ENCODE measurements at regions not wholly inside any gene's neighbourhood (a gene's known extent, or its start where the extent isn't known, plus 50 kb on each side); places are given as distances from the start of the nearest gene placed in this dataset.

GRCh38 chr3:161796312-161796711 lies 299.7 kb downstream of the OTOL1 start:
- no peak for DNase-seq (ENCODE audit: low spot score)
- FAIRE-seq, result no peak

GRCh38 chr3:161796780-161797179 lies 300.2 kb downstream of the OTOL1 start:
- DNase-seq (ENCODE audit: low spot score) (no peak), FAIRE-seq (no peak)

DNA sequence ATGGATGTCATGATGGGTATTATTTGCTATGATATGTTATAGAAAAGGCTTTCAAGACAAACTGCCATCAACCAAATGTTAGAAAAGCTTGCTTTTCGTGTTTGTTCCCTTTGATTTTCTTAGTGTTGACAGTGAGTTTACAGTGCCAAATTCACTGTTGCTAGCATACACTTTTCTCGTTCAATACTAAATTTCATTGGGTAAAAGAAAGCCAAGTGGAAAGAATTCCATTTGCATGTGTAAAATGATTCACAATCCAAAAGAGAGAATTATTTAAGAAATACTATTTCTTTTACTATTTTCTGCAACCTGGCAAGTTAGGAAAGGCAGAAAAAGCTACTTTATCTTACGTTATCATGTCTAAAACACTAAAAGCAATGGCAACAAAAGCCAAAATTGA lies 301.4 kb downstream of the OTOL1 start:
- FAIRE-seq, result no peak
- DNase-seq (ENCODE audit: low spot score), result no peak

DNA sequence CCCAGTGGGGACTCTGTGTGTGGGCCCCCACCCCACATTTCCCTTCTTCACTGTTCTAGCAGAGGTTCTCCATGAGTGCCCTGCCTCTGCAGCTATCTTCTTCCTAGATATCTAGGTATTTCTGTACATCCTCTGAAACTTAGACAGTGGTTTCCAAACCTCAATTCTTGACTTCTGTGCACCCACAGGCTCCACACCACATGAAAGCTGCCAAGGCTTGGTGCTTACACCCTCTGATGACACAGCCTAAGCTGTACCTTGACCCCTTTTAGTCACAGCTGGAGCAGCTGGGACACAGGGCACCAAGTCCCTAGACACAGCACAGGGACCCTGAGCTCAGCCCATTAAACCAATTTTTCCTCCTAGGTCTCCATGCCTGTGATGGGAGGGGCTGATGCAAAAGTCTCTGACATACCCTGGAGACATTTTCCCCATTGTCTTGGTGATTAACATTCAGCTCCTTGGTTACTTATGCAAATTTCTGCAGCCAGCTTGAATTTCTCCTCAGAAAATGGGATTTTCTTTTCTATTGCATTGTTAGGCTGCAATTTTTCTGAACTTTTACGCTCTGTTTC lies 304.5 kb downstream of the OTOL1 start:
- DNase-seq (ENCODE audit: low spot score) (no peak), FAIRE-seq (no peak)

- DNase-seq (ENCODE audit: low spot score) (no peak), FAIRE-seq (no peak)
These were observed 321.5 kb downstream of the OTOL1 start for GRCh38 chr3:161818106-161818505.

DNA sequence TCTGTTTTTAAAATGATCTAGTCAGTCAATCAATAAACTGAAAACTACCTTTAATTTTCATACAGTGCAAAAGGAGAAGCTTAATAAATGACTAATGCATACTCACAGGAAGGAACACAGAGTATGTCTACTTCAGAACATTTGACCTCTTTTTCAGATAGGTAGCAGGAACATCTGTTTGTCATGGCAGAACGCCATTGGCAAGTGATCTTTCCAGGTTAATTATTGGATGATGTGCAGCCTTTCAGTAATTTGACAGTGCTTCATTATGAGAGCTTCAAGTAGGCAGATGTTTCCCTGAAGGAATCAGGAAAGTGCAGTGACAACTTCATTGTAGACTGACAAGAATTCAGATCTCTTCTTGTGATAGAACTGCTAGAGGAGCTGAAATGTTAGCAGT lies 325.0 kb downstream of the OTOL1 start:
- DNase-seq (ENCODE audit: low spot score) (no peak), FAIRE-seq (no peak)

DNA sequence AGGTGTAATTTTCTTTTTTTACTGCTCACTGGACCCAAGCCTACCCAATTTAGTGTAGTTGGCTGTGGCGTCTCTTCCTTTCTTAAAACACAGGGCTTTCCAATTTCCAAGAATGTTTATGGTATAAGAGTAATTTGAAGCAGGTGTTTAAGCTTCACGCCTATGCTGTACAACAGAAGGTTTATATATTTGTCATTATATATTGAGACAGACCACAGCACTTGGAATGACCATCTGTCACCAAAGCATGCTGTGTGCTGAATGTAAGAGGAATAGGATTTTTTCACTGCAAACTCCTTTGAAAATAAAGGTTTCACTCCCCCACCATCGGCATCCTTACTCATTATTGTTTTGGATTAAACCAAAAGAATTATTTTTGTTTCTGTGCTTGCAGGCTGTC lies 325.7 kb downstream of the OTOL1 start:
- DNase-seq (ENCODE audit: low spot score), result no peak
- no peak for FAIRE-seq

GRCh38 chr3:161823910-161824309 lies 327.3 kb downstream of the OTOL1 start:
- FAIRE-seq, result no peak
- no peak for DNase-seq (ENCODE audit: low spot score)

DNA sequence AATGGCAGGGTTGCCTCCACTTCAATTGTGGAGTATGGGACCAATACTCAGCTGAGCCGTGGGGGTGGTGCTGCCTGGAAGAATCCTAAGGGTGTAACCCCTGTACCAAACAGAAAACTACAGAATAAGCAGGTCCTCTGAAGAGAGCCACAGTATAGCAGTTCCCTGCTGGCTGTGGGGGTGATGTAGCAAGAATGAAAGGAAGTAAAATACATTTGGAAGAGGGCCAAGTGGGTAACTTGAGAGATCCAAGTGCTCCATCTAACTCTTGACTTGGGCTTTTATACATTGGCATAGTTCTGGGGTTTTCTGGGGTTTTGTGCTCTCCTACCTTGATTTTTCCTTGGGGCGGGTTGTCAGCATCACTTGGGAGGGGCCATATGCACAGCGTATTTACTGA lies 341.4 kb downstream of the OTOL1 start:
- no peak for DNase-seq (ENCODE audit: low spot score)

GRCh38 chr3:161848376-161848775 lies 351.8 kb downstream of the OTOL1 start:
- DNase-seq (ENCODE audit: low spot score), result no peak
- no peak for FAIRE-seq

More for the DNA sequence above, 341.4 kb downstream of the OTOL1 start:
- FAIRE-seq, result no peak

DNA sequence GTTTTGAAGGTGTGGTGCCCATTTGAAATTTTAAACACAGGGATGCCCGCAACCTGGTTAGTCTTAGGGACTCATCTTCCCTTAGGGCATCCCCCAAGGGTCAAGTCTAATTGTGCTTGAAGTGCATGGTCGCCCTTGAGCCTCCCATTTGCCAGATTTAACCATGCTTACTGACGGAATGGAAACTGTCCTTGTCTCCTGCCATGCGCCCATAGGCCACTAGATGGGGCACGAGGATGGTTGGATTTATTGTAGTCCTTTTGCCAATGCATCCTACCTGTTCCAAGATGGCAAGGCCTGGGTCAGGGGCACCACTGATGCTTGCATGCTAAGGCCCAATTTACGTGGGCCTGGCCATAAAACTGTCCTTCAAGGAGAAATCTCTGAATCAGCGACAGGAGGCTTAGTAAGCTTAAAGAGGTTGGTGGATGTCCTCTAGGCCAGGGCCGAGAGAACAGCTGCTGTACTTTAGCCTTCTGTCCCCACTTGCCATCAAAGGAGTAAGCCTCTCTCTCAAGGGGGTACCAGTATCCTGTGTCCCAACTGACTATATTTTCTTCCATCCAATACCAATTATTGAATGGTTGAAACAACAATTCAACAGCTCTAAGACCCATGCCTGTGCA lies 355.4 kb downstream of the OTOL1 start:
- DNase-seq (ENCODE audit: low spot score) (peak; percentile 17), FAIRE-seq (no peak)

GRCh38 chr3:161852744-161853143 lies 356.1 kb downstream of the OTOL1 start:
- no peak for DNase-seq (ENCODE audit: low spot score)
- no peak for FAIRE-seq

GRCh38 chr3:161854232-161854771 lies 357.7 kb downstream of the OTOL1 start:
- DNase-seq (ENCODE audit: low spot score) (peak; percentile 82), FAIRE-seq (no peak)

GRCh38 chr3:161859057-161859456 lies 362.4 kb downstream of the OTOL1 start:
- FAIRE-seq (no peak), DNase-seq (ENCODE audit: low spot score) (no peak)

- FAIRE-seq (no peak), DNase-seq (ENCODE audit: low spot score) (no peak)
These were observed 363.4 kb downstream of the OTOL1 start for GRCh38 chr3:161859865-161860450.

DNA sequence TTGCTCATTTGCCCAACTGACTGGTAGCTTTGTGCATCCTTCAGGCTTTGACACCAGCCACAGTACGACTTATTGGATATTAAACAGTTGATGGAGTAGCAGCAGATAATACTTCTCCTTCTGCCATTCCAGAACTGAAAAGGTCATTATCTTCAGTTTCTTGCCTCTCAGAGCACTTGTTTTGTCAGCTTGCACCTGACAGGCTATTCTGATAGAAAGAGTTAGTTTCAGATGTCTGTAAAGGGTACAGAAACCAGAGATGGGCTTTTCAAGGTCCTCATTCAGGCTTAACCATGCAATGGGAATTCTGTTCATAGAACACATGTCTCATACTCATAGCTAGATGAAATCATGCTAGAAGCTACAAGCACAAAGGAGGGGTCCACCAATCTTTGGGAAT lies 367.2 kb downstream of the OTOL1 start:
- FAIRE-seq (no peak), DNase-seq (ENCODE audit: low spot score) (no peak)

DNA sequence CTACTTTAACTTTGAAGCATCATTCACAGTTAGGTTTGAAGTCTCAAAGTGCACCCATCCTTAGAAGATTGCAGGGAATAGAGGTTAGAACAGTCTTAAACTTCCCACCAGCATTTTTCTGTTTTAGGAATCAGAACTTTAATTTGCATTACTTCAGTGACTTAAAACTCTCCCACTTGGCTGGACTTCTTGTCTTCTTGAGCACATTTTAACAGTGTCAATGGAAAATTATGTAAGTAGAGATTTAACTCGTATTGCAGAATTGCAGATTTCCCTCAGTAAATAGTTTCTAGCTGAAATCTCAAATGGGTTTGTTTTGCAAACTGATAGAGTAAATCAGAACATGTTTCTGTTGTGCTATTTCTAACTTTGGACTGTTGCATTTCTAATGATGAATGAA lies 369.6 kb downstream of the OTOL1 start:
- DNase-seq (ENCODE audit: low spot score) (no peak), FAIRE-seq (no peak)

- DNase-seq (ENCODE audit: low spot score) (no peak), FAIRE-seq (no peak)
These were observed 378.9 kb downstream of the OTOL1 start for GRCh38 chr3:161875483-161875882.

- FAIRE-seq, result no peak
These were observed 382.9 kb downstream of the OTOL1 start for GRCh38 chr3:161879470-161879869.

DNA sequence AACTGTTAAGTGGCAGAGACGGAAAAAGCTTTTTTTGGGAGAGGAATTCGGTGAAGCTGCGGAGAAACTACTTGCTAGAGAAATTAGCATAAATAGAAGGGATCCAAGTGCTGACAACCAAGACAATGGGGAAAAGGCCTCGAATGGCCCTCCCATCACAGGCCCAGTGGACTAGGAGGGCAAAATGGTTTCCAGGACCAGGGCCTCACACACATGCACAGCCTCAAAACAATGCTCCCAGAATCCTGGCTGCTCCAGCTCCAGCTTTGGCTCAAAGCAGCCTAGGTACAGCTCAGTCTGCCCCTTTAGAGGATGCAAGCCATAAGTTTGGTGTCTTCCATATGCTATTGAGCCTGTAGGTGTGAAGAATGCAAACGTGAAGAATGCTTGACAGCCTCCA lies 388.2 kb downstream of the OTOL1 start:
- FAIRE-seq, result no peak
- DNase-seq (ENCODE audit: low spot score), result no peak

More at GRCh38 chr3:161879470-161879869, 382.9 kb downstream of the OTOL1 start:
- DNase-seq (ENCODE audit: low spot score), result no peak

DNA sequence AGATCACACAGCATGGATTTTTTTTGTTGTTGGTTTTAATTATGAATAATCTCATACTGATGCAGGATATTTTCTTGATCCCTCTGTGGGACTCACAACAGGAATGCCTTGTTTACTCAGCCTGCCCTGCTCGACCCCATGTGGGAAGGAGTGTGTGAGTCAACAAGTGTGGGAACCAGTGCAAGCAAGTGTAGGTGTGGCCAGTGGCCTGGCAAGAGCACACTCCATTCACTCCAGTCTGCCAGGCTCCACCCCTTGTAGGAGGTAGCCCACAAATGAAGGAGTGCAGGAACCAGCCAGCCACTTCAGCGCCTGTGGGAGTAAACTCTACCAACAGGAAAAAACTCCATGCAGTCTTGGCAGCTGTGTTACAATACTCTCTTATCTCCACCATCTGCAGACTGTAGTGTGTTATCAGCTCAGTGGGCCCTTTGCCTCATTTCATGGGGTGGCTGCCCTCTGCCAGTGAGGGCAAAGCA lies 393.6 kb downstream of the OTOL1 start:
- FAIRE-seq (peak; percentile 40), DNase-seq (ENCODE audit: low spot score) (peak; percentile 74)

DNA sequence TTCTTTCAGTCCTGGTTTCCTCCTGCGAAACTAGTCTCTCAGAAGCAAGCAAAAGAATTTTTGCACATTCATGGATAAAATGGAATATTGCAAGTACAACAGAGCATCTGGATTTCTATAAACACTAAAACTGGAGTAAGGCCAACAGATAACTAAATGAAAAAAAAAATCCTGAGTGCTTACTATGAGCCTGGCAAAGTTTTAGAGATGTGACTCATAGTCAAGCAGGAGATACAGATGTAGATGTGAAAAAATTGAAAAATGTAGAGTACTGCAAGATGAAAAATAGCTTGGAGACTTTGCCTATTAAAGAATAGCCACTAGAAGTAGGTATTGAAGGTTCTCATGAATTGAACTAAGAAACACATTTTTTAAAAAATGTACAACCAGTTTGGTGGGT lies 397.4 kb downstream of the OTOL1 start:
- DNase-seq (ENCODE audit: low spot score) (no peak), FAIRE-seq (no peak)

- no peak for FAIRE-seq
- no peak for DNase-seq (ENCODE audit: low spot score)
These were observed 398.0 kb downstream of the OTOL1 start for GRCh38 chr3:161894657-161895056.

Data from RCC 7860 (cell line).